ENCODE measurements at regions not wholly inside any gene's neighbourhood (a gene's known extent, or its start where the extent isn't known, plus 50 kb on each side); places are given as distances from the start of the nearest gene placed in this dataset.

- no peak for DNase-seq
Measured at GRCh38 chr2:111706481-111707001, 177.5 kb downstream of the ANAPC1 start.

GRCh38 chr2:111707700-111708099 lies 176.3 kb downstream of the ANAPC1 start:
- DNase-seq, result no peak

- DNase-seq, result no peak
Measured at GRCh38 chr2:111708476-111709180, 175.4 kb downstream of the ANAPC1 start.

- DNase-seq, result no peak
Measured at GRCh38 chr2:111709321-111709720, 174.7 kb downstream of the ANAPC1 start.

GRCh38 chr2:111710085-111710484 lies 173.9 kb downstream of the ANAPC1 start:
- no peak for DNase-seq

- no peak for DNase-seq
Measured at GRCh38 chr2:111710613-111711012, 173.4 kb downstream of the ANAPC1 start.

- DNase-seq, result no peak
Measured at GRCh38 chr2:111711270-111711669, 172.7 kb downstream of the ANAPC1 start.

GRCh38 chr2:111712361-111712760 lies 171.6 kb downstream of the ANAPC1 start:
- DNase-seq, result no peak

GRCh38 chr2:111712940-111713515 lies 171.0 kb downstream of the ANAPC1 start:
- DNase-seq, result no peak

GRCh38 chr2:111715987-111716904 lies 167.7 kb downstream of the ANAPC1 start:
- DNase-seq, result no peak

GRCh38 chr2:111716905-111717775 lies 166.9 kb downstream of the ANAPC1 start:
- no peak for DNase-seq
